ENCODE measurements at regions not wholly inside any gene's neighbourhood (a gene's known extent, or its start where the extent isn't known, plus 50 kb on each side); places are given as distances from the start of the nearest gene placed in this dataset.

DNA sequence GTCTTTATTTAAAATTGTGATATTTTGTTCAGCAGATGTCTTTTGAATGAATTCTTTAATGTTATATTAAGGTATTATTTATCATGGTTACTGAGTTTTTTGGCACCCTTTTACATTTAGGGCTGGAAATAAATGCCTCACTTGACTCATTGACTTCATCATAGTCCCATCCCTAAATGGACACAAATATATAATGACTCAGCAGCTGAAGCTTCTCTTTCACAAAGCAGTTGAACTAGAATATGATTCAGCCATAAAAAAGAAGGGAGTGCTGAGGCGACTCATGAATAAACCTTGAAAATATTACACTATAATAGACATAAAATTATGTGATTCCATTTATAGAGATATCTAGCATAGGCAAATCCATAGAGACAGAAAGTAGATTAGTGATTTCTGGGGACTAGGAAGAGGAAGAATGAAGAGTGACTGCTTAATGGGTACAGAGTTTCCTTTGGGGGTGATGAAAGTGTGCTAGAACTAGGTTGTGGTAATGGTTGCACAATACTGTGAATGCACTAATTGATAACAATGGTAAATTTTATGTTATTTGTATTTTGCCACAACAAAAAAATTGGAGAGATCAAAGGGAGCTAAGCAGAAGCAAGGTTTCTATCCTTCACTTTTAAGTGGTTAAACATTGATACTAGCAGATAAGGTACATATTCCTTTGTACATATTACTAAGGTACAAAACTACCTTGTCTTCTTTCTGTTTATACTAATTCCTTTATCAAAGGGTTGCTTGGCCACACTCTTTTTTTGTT lies 449.6 kb downstream of the NTRK2 start:
- BruUV-seq (replicated peaks) = no TSS peak
- CTCF ChIA-PET (ENCODE audit: low intra/inter-chr PET ratio) = no interaction called here

GRCh38 chr9:85117831-85118230 lies 448.3 kb downstream of the NTRK2 start:
- Histone ChIP-seq H3K36me3 (ENCODE audit: control insufficient read depth, insufficient read depth, low read length) (no peaks in the 10 kb centered on the region), H3K4me3 (no peak overlapping the region), H3K4me2 (ENCODE audit: insufficient read depth, low read length) (no peak overlapping the region), H3K27me3 (ENCODE audit: control insufficient read depth in 2 of 2, insufficient read depth in 2 of 2, low read length in 2 of 2) (no peaks in the 10 kb centered on the region), H3K79me2 (ENCODE audit: control insufficient read depth, insufficient read depth, low read length) (no peaks in the 10 kb centered on the region), H4K20me1 (replicated peaks; ENCODE audit: control insufficient read depth, insufficient read depth, low read length) (no peaks in the 10 kb centered on the region), H3K4me1 (replicated peaks in 1 of 2; ENCODE audit: control insufficient read depth in 2 of 2, insufficient read depth in 2 of 2, low read length in 2 of 2) (no peaks in the 10 kb centered on the region), H3K27ac (ENCODE audit: extremely low read depth, low read depth, low read length) (no peak overlapping the region), H2AFZ (ENCODE audit: low read depth, low read length) (no peak overlapping the region), H3K9me1 (ENCODE audit: control insufficient read depth, insufficient read depth, low read length) (no peaks in the 10 kb centered on the region), H3K9ac (ENCODE audit: insufficient read depth in 1 of 2, low read depth in 2 of 2, low read length in 2 of 2) (no peak overlapping the region), H3K9me3 (replicated peaks; ENCODE audit: control insufficient read depth, insufficient read depth, low read depth, low read length) (no peaks in the 10 kb centered on the region)
- in situ Hi-C loops (cut with MboI) = no loop called here
- DNase-seq (ENCODE audit: extremely low read depth in 1 of 4, low spot score in 3 of 4) (no peak), FAIRE-seq (no peak), ATAC-seq (no peak)
- WGBS (ENCODE audit: insufficient coverage, low coverage, missing lambda C conversion rate) = 0% methylated on average over 4 of the region's 4 CpGs
- BruUV-seq (replicated peaks) = no TSS peak
- POLR2A ChIA-PET = no interaction called here
- intact Hi-C loops (cut with micrococcal nuclease) = no loop called here
- CTCF ChIA-PET (ENCODE audit: low intra/inter-chr PET ratio) = no interaction called here
- TF ChIP-seq ZNF696 (CRISPR knock-in tag; conservative IDR thresholded peaks at IDR 0.05) (no peak), MED1 (CRISPR knock-in tag; IDR thresholded peaks at IDR 0.05; ENCODE audit: borderline replicate concordance) (no peak), HEY1 (CRISPR knock-in tag; IDR thresholded peaks at IDR 0.05; ENCODE audit: borderline replicate concordance) (no peak), DEAF1 (CRISPR knock-in tag; IDR thresholded peaks at IDR 0.05) (no peak), SREBF1 (IDR thresholded peaks at IDR 0.05; ENCODE audit: borderline replicate concordance, low read depth, low read length) (no peak), KAT7 (CRISPR knock-in tag; IDR thresholded peaks at IDR 0.05; ENCODE audit: borderline replicate concordance) (no peak), E2F1 (CRISPR knock-in tag; IDR thresholded peaks at IDR 0.05) (no peak), TGIF2 (CRISPR knock-in tag; IDR thresholded peaks at IDR 0.05) (no peak), PTBP1 (IDR thresholded peaks at IDR 0.05; ENCODE audit: low read depth, low read length) (no peak), KLF16 (IDR thresholded peaks at IDR 0.05) (no peak), SMARCA4 (IDR thresholded peaks at IDR 0.05) (no peak)
- TF ChIP-seq, protein P1, sequence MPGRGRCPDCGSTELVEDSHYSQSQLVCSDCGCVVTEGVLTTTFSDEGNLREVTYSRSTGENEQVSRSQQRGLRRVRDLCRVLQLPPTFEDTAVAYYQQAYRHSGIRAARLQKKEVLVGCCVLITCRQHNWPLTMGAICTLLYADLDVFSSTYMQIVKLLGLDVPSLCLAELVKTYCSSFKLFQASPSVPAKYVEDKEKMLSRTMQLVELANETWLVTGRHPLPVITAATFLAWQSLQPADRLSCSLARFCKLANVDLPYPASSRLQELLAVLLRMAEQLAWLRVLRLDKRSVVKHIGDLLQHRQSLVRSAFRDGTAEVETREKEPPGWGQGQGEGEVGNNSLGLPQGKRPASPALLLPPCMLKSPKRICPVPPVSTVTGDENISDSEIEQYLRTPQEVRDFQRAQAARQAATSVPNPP (IDR thresholded peaks at IDR 0.05; ENCODE audit: borderline replicate concordance, insufficient read depth, insufficient read length) = no peak

More for the DNA sequence above, 449.6 kb downstream of the NTRK2 start:
- POLR2A ChIA-PET = no interaction called here
- TF ChIP-seq PYGO2 (tag; IDR thresholded peaks at IDR 0.05) (no peak), RBFOX2 (IDR thresholded peaks at IDR 0.05; ENCODE audit: low read depth, low read length) (no peak), EZH2 (IDR thresholded peaks at IDR 0.05; ENCODE audit: borderline replicate concordance, low read depth, low read length) (no peak)
- no peaks in the 10 kb centered on the region for H3K36me3 ChIP-seq (ENCODE audit: control insufficient read depth, insufficient read depth, low read length)
- no peaks in the 10 kb centered on the region for H3K27me3 ChIP-seq (ENCODE audit: control insufficient read depth in 2 of 2, insufficient read depth in 2 of 2, low read length in 2 of 2)
- H3K4me2 ChIP-seq (ENCODE audit: insufficient read depth, low read length) = no peak overlapping the region
- intact Hi-C loops (cut with micrococcal nuclease) = no loop called here
- no peaks in the 10 kb centered on the region for H3K9me1 ChIP-seq (ENCODE audit: control insufficient read depth, insufficient read depth, low read length)
- WGBS (ENCODE audit: insufficient coverage, low coverage, missing lambda C conversion rate) = 0% methylated on average over 1 of the region's 1 CpG
- FAIRE-seq = no peak
- H3K9me3 ChIP-seq (replicated peaks; ENCODE audit: control insufficient read depth, insufficient read depth, low read depth, low read length) = no peaks in the 10 kb centered on the region
- no peak overlapping the region for H3K4me3 ChIP-seq
- H3K9ac ChIP-seq (ENCODE audit: insufficient read depth in 1 of 2, low read depth in 2 of 2, low read length in 2 of 2) = no peak overlapping the region
- H3K27ac ChIP-seq (ENCODE audit: extremely low read depth, low read depth, low read length) = no peak overlapping the region
- no peaks in the 10 kb centered on the region for H4K20me1 ChIP-seq (replicated peaks; ENCODE audit: control insufficient read depth, insufficient read depth, low read length)
- in situ Hi-C loops (cut with MboI) = no loop called here
- no peak overlapping the region for H2AFZ ChIP-seq (ENCODE audit: low read depth, low read length)
- ATAC-seq = no peak
- H3K4me1 ChIP-seq (replicated peaks in 1 of 2; ENCODE audit: control insufficient read depth in 2 of 2, insufficient read depth in 2 of 2, low read length in 2 of 2) = no peaks in the 10 kb centered on the region
- no peaks in the 10 kb centered on the region for H3K79me2 ChIP-seq (ENCODE audit: control insufficient read depth, insufficient read depth, low read length)
- no peak for DNase-seq (ENCODE audit: extremely low read depth in 1 of 4, low spot score in 3 of 4)
